IMR-90 (cell line): ENCODE measurements at regions not wholly inside any gene's neighbourhood (a gene's known extent, or its start where the extent isn't known, plus 50 kb on each side); places are given as distances from the start of the nearest gene placed in this dataset.

ENCODE experiments used
- ATAC-seq: fragments of 200-7000 bp; cut with Tn5 transposase; 2 replicates; pipeline ENCODE4 v1.9.1; 2020; ENCODE audit warnings: low read depth, mild to moderate bottlenecking, moderate library complexity
- BruUV-seq: library from RNA; stranded (reverse); fragments of 400-500 nt; replicated peaks from 2 replicates; lab custom pipeline; 2021; lab: Mats Ljungman, UMichigan
- CTCF ChIA-PET: fragments of 300-600 bp; formaldehyde crosslinking; extraction: SDS; loops from one replicate; lab custom pipeline; 2021; ENCODE audit warnings: antibody characterized with exemption; lab: Yijun Ruan, JAX
- POLR2A ChIA-PET: fragments of 300-600 bp; sonication (Branson Sonifier 250); formaldehyde crosslinking; loops from one replicate; lab custom pipeline; 2022; ENCODE audit warnings: antibody characterized with exemption; ENCODE audit not compliant: unreplicated experiment; lab: Charles Lee
- DNase-seq: peaks from one replicate; pipeline ENCODE4 v3.0.0; 2013
- H2AFZ ChIP-seq: replicated peaks from 2 replicates; pipeline ENCODE3; 2013; ENCODE audit warnings: low read length, mild to moderate bottlenecking; ENCODE audit not compliant: poor library complexity
- H2AK5ac ChIP-seq: 2 replicates; pipeline ENCODE4 v1.6.1; 2013; ENCODE audit warnings: low read depth, low read length, inconsistent platforms
- H2AK9ac ChIP-seq: replicated peaks from 2 replicates; pipeline ENCODE3; 2013; ENCODE audit warnings: mild to moderate bottlenecking, low read depth, low read length, moderate library complexity; ENCODE audit not compliant: poor library complexity
- H2BK120ac ChIP-seq: 2 replicates; pipeline ENCODE4 v1.6.1; 2013; ENCODE audit warnings: low read depth, low read length, inconsistent platforms
- H2BK15ac ChIP-seq: 3 replicates; pipeline ENCODE4 v1.6.1; 2013; ENCODE audit warnings: low read depth, low read length, inconsistent platforms
- H2BK20ac ChIP-seq: 2 replicates; pipeline ENCODE4 v1.6.1; 2013; ENCODE audit warnings: low read depth, mild to moderate bottlenecking, inconsistent platforms, low read length, moderate library complexity
- H2BK5ac ChIP-seq: 2 replicates; pipeline ENCODE4 v1.6.1; 2013; ENCODE audit warnings: mild to moderate bottlenecking, low read depth, low read length, inconsistent platforms; ENCODE audit not compliant: poor library complexity, severe bottlenecking
- H3K14ac ChIP-seq: replicated peaks from 2 replicates; pipeline ENCODE4 v1.6.1; 2013; ENCODE audit warnings: low read depth, low read length, inconsistent platforms
- H3K18ac ChIP-seq: 2 replicates; pipeline ENCODE4 v1.6.1; 2013; ENCODE audit warnings: low read depth, low read length, control low read depth
- H3K23ac ChIP-seq: 2 replicates; pipeline ENCODE4 v1.6.1; 2013; ENCODE audit warnings: low read depth, low read length, inconsistent platforms
- H3K27ac ChIP-seq: 2 replicates; pipeline ENCODE4 v1.5.1; 2013; ENCODE audit warnings: mild to moderate bottlenecking, control low read depth, low read length; ENCODE audit not compliant: insufficient read depth
- H3K27me3 ChIP-seq: 2 replicates; pipeline ENCODE4 v1.6.1; 2013; ENCODE audit warnings: low read length; ENCODE audit not compliant: control insufficient read depth, insufficient read depth
- H3K36me3 ChIP-seq: 2 replicates; pipeline ENCODE4 v1.6.1; 2013; ENCODE audit warnings: low read length, mixed read lengths; ENCODE audit not compliant: control insufficient read depth, insufficient read depth
- H3K4ac ChIP-seq: 2 replicates; pipeline ENCODE4 v1.6.1; 2013; ENCODE audit warnings: low read depth, low read length, inconsistent platforms
- H3K4me1 ChIP-seq: 2 replicates; pipeline ENCODE4 v1.6.1; 2013; ENCODE audit warnings: low read length, mixed read lengths; ENCODE audit not compliant: control insufficient read depth, insufficient read depth
- H3K4me2 ChIP-seq: 2 replicates; pipeline ENCODE4 v1.6.1; 2013; ENCODE audit warnings: low read depth, mild to moderate bottlenecking, control low read depth, low read length, moderate library complexity
- H3K4me3 ChIP-seq: 2 replicates; pipeline ENCODE4 v1.5.1; 2013; ENCODE audit warnings: low read depth, mild to moderate bottlenecking, control low read depth, low read length, moderate library complexity; ENCODE audit not compliant: insufficient read depth
- H3K56ac ChIP-seq: 2 replicates; pipeline ENCODE4 v1.6.1; 2013; ENCODE audit warnings: low read length, inconsistent platforms; ENCODE audit not compliant: insufficient read depth; ENCODE audit errors: extremely low read depth
- H3K79me1 ChIP-seq, 2 experiments: 2 replicates each; pipeline ENCODE4 v1.6.1; 2013; ENCODE audit warnings: low read length in 2 of 2, inconsistent platforms in 1 of 2, low read depth in 1 of 2
- H3K9ac ChIP-seq: 2 replicates; pipeline ENCODE4 v1.6.1; 2013; ENCODE audit warnings: low read depth, low read length, control low read depth
- H3K9me1 ChIP-seq: 2 replicates; pipeline ENCODE4 v1.6.1; 2013; ENCODE audit warnings: low read length, inconsistent platforms; ENCODE audit not compliant: insufficient read depth
- H3K9me3 ChIP-seq: 2 replicates; pipeline ENCODE4 v1.6.1; 2013; ENCODE audit warnings: low read length; ENCODE audit not compliant: control insufficient read depth, insufficient read depth
- H4K20me1 ChIP-seq: 2 replicates; pipeline ENCODE4 v1.6.1; 2013; ENCODE audit warnings: low read length, inconsistent platforms; ENCODE audit not compliant: insufficient read depth
- H4K5ac ChIP-seq: 2 replicates; pipeline ENCODE4 v1.6.1; 2013; ENCODE audit warnings: mild to moderate bottlenecking, low read depth, low read length, control low read depth
- H4K8ac ChIP-seq, 2 experiments: 2 replicates each; pipeline ENCODE4 v1.6.1; 2013; ENCODE audit warnings: low read depth in 2 of 2, low read length in 2 of 2, control low read depth in 1 of 2, inconsistent platforms in 1 of 2
- H4K91ac ChIP-seq: 2 replicates; pipeline ENCODE4 v1.6.1; 2013; ENCODE audit warnings: low read depth, low read length, inconsistent platforms; ENCODE audit not compliant: insufficient read depth
- BHLHE40 ChIP-seq: fragments of 150-350 bp; IDR thresholded peaks from 2 replicates; pipeline ENCODE4 v1.6.1; 2016; ENCODE audit warnings: mild to moderate bottlenecking, low read depth, low read length
- CTCF ChIP-seq: conservative IDR thresholded peaks from 2 replicates; pipeline ENCODE4 v1.5.1; 2012; ENCODE audit warnings: mild to moderate bottlenecking, low read depth, low read length, improper control_type of control experiment
- ELK1 ChIP-seq: fragments of 150-350 bp; IDR thresholded peaks from 2 replicates; pipeline ENCODE4 v1.6.1; 2016; ENCODE audit warnings: low read depth, mild to moderate bottlenecking, low read length, moderate library complexity, borderline replicate concordance
- FOS ChIP-seq: fragments of 150-350 bp; IDR thresholded peaks from 2 replicates; pipeline ENCODE4 v1.6.1; 2016; ENCODE audit warnings: low read depth, low read length
- MAFK ChIP-seq: IDR thresholded peaks from 2 replicates; pipeline ENCODE4 v1.6.1; 2012; ENCODE audit warnings: low read depth, low read length, improper control_type of control experiment
- NFE2L2 ChIP-seq: fragments of 150-350 bp; IDR thresholded peaks from 2 replicates; pipeline ENCODE4 v1.6.1; 2016; ENCODE audit warnings: low read depth, mild to moderate bottlenecking, low read length
- RAD21 ChIP-seq: IDR thresholded peaks from 2 replicates; pipeline ENCODE4 v1.6.1; 2012; ENCODE audit warnings: low read length, improper control_type of control experiment
- RFX5 ChIP-seq: IDR thresholded peaks from 2 replicates; pipeline ENCODE4 v1.8.0; 2012; ENCODE audit warnings: low read depth, mild to moderate bottlenecking, low read length, moderate library complexity
- WGBS, 2 experiments: methylation state at CpG; one replicate each; pipeline versions ENCODE4 v1.1.5 to v1.1.7; 2013; ENCODE audit warnings: missing lambda C conversion rate in 2 of 2; ENCODE audit not compliant: insufficient read length in 1 of 2; ENCODE audit errors: extremely low coverage in 2 of 2; 5-methylcytosine and 5-hydroxymethylcytosine counted together
- dilution Hi-C: fragments of 300-500 bp; cut with HindIII; formaldehyde crosslinking; loops from one replicate; pipeline ENCODE4 v1.14.3; 2018; ENCODE audit warnings: low sequenced_read_pairs; ENCODE audit not compliant: unreplicated experiment
- in situ Hi-C: fragments of 300-500 bp; cut with MboI; formaldehyde crosslinking; loops from 3 replicates; pipeline ENCODE4 v1.14.3; 2019; ENCODE audit warnings: low sequenced_read_pairs, inconsistent platforms, mixed read lengths
- intact Hi-C: fragments of 100-400 bp; cut with micrococcal nuclease; formaldehyde crosslinking; loops from 2 replicates; pipeline ENCODE4 v1.10.0; 2022

- BruUV-seq = no TSS peak
- H3K56ac ChIP-seq = no peak overlapping the region
- H4K8ac ChIP-seq = no peak overlapping the region; a peak in 1 of 4 replicates
- DNase-seq (no peak), ATAC-seq (no peak)
- H4K20me1 ChIP-seq = no peaks in the 10 kb centered on the region
- POLR2A ChIA-PET = no interaction called here
- no peak overlapping the region for H2AK9ac ChIP-seq
- no peak overlapping the region for H3K23ac ChIP-seq
- H3K18ac ChIP-seq = no peak overlapping the region
- no peaks in the 10 kb centered on the region for H3K36me3 ChIP-seq
- CTCF ChIA-PET = no interaction called here
- H2AK5ac ChIP-seq = no peak overlapping the region
- TF ChIP-seq ELK1 (no peak), CTCF (no peak), MAFK (no peak), FOS (no peak), NFE2L2 (no peak), RAD21 (no peak), RFX5 (no peak), BHLHE40 (no peak)
- intact Hi-C loops (no loop called here), dilution Hi-C loops (no loop called here), in situ Hi-C loops (no loop called here)
- no peak overlapping the region for H2BK15ac ChIP-seq
- no peak overlapping the region for H4K5ac ChIP-seq
- no peak overlapping the region for H3K4me2 ChIP-seq
- H2AFZ ChIP-seq = no peak overlapping the region
- no peak overlapping the region for H4K91ac ChIP-seq
- no peaks in the 10 kb centered on the region for H3K79me1 ChIP-seq
- H2BK20ac ChIP-seq = no peak overlapping the region
- no peak overlapping the region for H2BK5ac ChIP-seq
- peaks cover 5% of the 10 kb centered on the region for H3K9me3 ChIP-seq
- no peaks in the 10 kb centered on the region for H3K9me1 ChIP-seq
- no peak overlapping the region for H2BK120ac ChIP-seq
- H3K9ac ChIP-seq = no peak overlapping the region
- 0 out of 2 replicates have a peak overlapping the region, but pooled peaks have one; percentile 65 for H3K14ac ChIP-seq
- no CpG with 5 or more reads among the region's 2 CpGs for WGBS, 2 experiments
- H3K27ac ChIP-seq = no peak overlapping the region
- no peaks in the 10 kb centered on the region for H3K4me1 ChIP-seq
- H3K4ac ChIP-seq = peak overlapping the region; percentile 32; the same call in 1 of the 2 replicates
- no peaks in the 10 kb centered on the region for H3K27me3 ChIP-seq
- no peak overlapping the region for H3K4me3 ChIP-seq
Observed at GRCh38 chr5:14089198-14089597, 53.9 kb upstream of the TRIO start.
